HepG2 (cell line): ENCODE measurements at regions not wholly inside any gene's neighbourhood (a gene's known extent, or its start where the extent isn't known, plus 50 kb on each side); places are given as distances from the start of the nearest gene placed in this dataset.

Source experiments
- EZH2 ChIP-seq: conservative IDR thresholded peaks from 2 replicates; pipeline ENCODE4 v1.6.1; 2012; ENCODE audit warnings: mild to moderate bottlenecking, low read depth, low read length, moderate library complexity
- POLR2A ChIP-seq, 2 experiments: IDR thresholded peaks; 2 replicates each; pipeline ENCODE4 v1.6.1; 2011; ENCODE audit warnings: low read depth in 2 of 2, low read length in 2 of 2, mild to moderate bottlenecking in 1 of 2, moderate library complexity in 1 of 2; ENCODE audit not compliant: insufficient read depth in 1 of 2
- SUZ12 ChIP-seq: fragments of 150-350 bp; IDR thresholded peaks from 2 replicates; pipeline ENCODE4 v1.6.1; 2014; ENCODE audit warnings: low read depth, low read length
- TF ChIP-seq, protein P1 (sequence below): sonication (generic); formaldehyde crosslinking; IDR thresholded peaks from 2 replicates; pipeline ENCODE4 v1.5.0; 2020; ENCODE audit warnings: mild to moderate bottlenecking, missing genetic modification reagents, moderate library complexity
- TF ChIP-seq, protein P2 (sequence below): sonication (generic); formaldehyde crosslinking; IDR thresholded peaks from 2 replicates; pipeline ENCODE4 v1.5.0; 2020; ENCODE audit warnings: mild to moderate bottlenecking, missing genetic modification reagents
- TF ChIP-seq, protein P3 (sequence below): sonication (generic); formaldehyde crosslinking; IDR thresholded peaks from 2 replicates; pipeline ENCODE4 v1.5.1; 2020; ENCODE audit warnings: mild to moderate bottlenecking, missing genetic modification reagents, borderline replicate concordance
- TF ChIP-seq, protein P4 (sequence below): sonication (generic); formaldehyde crosslinking; conservative IDR thresholded peaks from 2 replicates; pipeline ENCODE4 v1.8.1; 2023; ENCODE audit warnings: missing genetic modification reagents

DNA sequence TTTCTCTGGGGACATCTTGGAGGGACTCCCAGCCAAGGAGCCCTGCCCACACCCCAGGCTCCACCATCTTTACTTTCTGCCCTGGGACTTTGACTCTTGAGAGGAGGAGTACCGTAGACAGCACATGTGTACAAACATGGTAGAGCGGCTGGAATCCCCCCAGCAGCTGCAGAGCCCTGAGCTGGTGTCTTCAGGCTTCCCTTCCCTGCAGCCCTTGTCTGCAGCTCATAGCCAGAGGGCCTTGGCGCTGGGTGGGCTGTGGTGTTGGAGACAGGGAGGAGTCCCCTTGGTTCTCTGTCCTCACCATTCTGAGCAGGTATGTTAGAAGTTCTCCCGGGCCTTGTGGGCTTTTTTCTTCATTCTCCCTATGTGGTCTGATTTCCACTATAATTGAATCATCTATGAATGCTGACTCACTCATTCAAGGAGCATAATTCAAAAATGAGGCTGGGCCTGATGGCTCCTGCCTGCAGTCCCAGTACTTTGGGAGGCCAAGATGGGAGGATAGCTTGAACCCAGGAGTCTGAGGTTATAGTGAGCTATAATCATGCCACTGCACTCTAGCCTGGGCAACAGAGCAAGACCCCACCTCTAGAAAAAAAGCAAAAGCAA, 97.8 kb upstream of the MEF2A start:
- TF ChIP-seq, protein P1, sequence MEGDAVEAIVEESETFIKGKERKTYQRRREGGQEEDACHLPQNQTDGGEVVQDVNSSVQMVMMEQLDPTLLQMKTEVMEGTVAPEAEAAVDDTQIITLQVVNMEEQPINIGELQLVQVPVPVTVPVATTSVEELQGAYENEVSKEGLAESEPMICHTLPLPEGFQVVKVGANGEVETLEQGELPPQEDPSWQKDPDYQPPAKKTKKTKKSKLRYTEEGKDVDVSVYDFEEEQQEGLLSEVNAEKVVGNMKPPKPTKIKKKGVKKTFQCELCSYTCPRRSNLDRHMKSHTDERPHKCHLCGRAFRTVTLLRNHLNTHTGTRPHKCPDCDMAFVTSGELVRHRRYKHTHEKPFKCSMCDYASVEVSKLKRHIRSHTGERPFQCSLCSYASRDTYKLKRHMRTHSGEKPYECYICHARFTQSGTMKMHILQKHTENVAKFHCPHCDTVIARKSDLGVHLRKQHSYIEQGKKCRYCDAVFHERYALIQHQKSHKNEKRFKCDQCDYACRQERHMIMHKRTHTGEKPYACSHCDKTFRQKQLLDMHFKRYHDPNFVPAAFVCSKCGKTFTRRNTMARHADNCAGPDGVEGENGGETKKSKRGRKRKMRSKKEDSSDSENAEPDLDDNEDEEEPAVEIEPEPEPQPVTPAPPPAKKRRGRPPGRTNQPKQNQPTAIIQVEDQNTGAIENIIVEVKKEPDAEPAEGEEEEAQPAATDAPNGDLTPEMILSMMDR (CRISPR knock-in tag): no peak
- no peak for TF ChIP-seq EZH2
- TF ChIP-seq, protein P2, sequence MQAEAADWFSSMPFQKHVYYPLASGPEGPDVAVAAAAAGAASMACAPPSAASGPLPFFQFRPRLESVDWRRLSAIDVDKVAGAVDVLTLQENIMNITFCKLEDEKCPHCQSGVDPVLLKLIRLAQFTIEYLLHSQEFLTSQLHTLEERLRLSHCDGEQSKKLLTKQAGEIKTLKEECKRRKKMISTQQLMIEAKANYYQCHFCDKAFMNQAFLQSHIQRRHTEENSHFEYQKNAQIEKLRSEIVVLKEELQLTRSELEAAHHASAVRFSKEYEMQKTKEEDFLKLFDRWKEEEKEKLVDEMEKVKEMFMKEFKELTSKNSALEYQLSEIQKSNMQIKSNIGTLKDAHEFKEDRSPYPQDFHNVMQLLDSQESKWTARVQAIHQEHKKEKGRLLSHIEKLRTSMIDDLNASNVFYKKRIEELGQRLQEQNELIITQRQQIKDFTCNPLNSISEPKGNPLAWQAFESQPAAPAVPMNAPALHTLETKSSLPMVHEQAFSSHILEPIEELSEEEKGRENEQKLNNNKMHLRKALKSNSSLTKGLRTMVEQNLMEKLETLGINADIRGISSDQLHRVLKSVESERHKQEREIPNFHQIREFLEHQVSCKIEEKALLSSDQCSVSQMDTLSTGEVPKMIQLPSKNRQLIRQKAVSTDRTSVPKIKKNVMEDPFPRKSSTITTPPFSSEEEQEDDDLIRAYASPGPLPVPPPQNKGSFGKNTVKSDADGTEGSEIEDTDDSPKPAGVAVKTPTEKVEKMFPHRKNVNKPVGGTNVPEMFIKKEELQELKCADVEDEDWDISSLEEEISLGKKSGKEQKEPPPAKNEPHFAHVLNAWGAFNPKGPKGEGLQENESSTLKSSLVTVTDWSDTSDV (CRISPR knock-in tag): no peak
- TF ChIP-seq, protein P3, sequence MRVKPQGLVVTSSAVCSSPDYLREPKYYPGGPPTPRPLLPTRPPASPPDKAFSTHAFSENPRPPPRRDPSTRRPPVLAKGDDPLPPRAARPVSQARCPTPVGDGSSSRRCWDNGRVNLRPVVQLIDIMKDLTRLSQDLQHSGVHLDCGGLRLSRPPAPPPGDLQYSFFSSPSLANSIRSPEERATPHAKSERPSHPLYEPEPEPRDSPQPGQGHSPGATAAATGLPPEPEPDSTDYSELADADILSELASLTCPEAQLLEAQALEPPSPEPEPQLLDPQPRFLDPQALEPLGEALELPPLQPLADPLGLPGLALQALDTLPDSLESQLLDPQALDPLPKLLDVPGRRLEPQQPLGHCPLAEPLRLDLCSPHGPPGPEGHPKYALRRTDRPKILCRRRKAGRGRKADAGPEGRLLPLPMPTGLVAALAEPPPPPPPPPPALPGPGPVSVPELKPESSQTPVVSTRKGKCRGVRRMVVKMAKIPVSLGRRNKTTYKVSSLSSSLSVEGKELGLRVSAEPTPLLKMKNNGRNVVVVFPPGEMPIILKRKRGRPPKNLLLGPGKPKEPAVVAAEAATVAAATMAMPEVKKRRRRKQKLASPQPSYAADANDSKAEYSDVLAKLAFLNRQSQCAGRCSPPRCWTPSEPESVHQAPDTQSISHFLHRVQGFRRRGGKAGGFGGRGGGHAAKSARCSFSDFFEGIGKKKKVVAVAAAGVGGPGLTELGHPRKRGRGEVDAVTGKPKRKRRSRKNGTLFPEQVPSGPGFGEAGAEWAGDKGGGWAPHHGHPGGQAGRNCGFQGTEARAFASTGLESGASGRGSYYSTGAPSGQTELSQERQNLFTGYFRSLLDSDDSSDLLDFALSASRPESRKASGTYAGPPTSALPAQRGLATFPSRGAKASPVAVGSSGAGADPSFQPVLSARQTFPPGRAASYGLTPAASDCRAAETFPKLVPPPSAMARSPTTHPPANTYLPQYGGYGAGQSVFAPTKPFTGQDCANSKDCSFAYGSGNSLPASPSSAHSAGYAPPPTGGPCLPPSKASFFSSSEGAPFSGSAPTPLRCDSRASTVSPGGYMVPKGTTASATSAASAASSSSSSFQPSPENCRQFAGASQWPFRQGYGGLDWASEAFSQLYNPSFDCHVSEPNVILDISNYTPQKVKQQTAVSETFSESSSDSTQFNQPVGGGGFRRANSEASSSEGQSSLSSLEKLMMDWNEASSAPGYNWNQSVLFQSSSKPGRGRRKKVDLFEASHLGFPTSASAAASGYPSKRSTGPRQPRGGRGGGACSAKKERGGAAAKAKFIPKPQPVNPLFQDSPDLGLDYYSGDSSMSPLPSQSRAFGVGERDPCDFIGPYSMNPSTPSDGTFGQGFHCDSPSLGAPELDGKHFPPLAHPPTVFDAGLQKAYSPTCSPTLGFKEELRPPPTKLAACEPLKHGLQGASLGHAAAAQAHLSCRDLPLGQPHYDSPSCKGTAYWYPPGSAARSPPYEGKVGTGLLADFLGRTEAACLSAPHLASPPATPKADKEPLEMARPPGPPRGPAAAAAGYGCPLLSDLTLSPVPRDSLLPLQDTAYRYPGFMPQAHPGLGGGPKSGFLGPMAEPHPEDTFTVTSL (CRISPR knock-in tag): no peak
- TF ChIP-seq POLR2A (IDR thresholded peaks at IDR 0.05; ENCODE audit: insufficient read depth in 1 of 2, low read depth in 2 of 2, low read length in 2 of 2): no peak
- TF ChIP-seq, protein P4, sequence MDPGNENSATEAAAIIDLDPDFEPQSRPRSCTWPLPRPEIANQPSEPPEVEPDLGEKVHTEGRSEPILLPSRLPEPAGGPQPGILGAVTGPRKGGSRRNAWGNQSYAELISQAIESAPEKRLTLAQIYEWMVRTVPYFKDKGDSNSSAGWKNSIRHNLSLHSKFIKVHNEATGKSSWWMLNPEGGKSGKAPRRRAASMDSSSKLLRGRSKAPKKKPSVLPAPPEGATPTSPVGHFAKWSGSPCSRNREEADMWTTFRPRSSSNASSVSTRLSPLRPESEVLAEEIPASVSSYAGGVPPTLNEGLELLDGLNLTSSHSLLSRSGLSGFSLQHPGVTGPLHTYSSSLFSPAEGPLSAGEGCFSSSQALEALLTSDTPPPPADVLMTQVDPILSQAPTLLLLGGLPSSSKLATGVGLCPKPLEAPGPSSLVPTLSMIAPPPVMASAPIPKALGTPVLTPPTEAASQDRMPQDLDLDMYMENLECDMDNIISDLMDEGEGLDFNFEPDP: no peak
- TF ChIP-seq SUZ12: no peak
